Fibroblast of lung (primary cell): ENCODE measurements at regions not wholly inside any gene's neighbourhood (a gene's known extent, or its start where the extent isn't known, plus 50 kb on each side); places are given as distances from the start of the nearest gene placed in this dataset.

Source experiments
- DNase-seq, 2 donors: peaks; one replicate each; pipeline versions ENCODE4 v3.0.0 to v3.0.0-alpha.2; 2010; ENCODE audit warnings: low read depth in 2 of 2
- H2AFZ ChIP-seq: 2 replicates; pipeline ENCODE4 v1.5.1; 2012; ENCODE audit warnings: low read length, control low read depth, inconsistent platforms
- H3K27ac ChIP-seq: 2 replicates; pipeline ENCODE4 v1.5.1; 2011; ENCODE audit warnings: low read length, control low read depth; ENCODE audit not compliant: insufficient read depth
- H3K27me3 ChIP-seq: 2 replicates; pipeline ENCODE4 v1.5.1; 2011; ENCODE audit warnings: mild to moderate bottlenecking, low read length; ENCODE audit not compliant: control insufficient read depth, insufficient read depth
- H3K36me3 ChIP-seq: 2 replicates; pipeline ENCODE4 v1.5.1; 2011; ENCODE audit warnings: low read length; ENCODE audit not compliant: control insufficient read depth, insufficient read depth
- H3K4me1 ChIP-seq: 2 replicates; pipeline ENCODE4 v1.5.1; 2011; ENCODE audit warnings: low read length; ENCODE audit not compliant: control insufficient read depth, insufficient read depth; ENCODE audit errors: extremely low read depth
- H3K4me2 ChIP-seq: 2 replicates; pipeline ENCODE4 v1.5.1; 2011; ENCODE audit warnings: low read length, control low read depth; ENCODE audit not compliant: insufficient read depth; ENCODE audit errors: extremely low read depth
- H3K4me3 ChIP-seq, 4 experiments: fragments of 200-600 bp in 1 of 4; sonication (generic) in 1 of 4; replicated peaks in 1 of 4; 2 replicates each; pipeline ENCODE4 v1.5.1; 2011 to 2016; ENCODE audit warnings: low read length in 4 of 4, low read depth in 3 of 4, mild to moderate bottlenecking in 3 of 4, control low read depth in 2 of 4, inconsistent platforms in 1 of 4, mixed read lengths in 1 of 4; ENCODE audit not compliant: insufficient read depth in 1 of 4; ENCODE audit errors: control extremely low read depth in 1 of 4
- H3K79me2 ChIP-seq: 2 replicates; pipeline ENCODE4 v1.5.1; 2012; ENCODE audit warnings: mild to moderate bottlenecking, low read length, inconsistent platforms; ENCODE audit not compliant: control insufficient read depth, insufficient read depth
- H3K9ac ChIP-seq: 2 replicates; pipeline ENCODE4 v1.5.1; 2011; ENCODE audit warnings: mild to moderate bottlenecking, low read length, control low read depth; ENCODE audit not compliant: insufficient read depth
- H3K9me3 ChIP-seq: 2 replicates; pipeline ENCODE4 v1.5.1; 2012; ENCODE audit warnings: low read depth, low read length; ENCODE audit not compliant: control insufficient read depth, insufficient read depth
- H4K20me1 ChIP-seq: 2 replicates; pipeline ENCODE4 v1.5.1; 2011; ENCODE audit warnings: low read length; ENCODE audit not compliant: control insufficient read depth, insufficient read depth; ENCODE audit errors: extremely low read depth
- CTCF ChIP-seq, 2 donors: IDR thresholded peaks in 1 of 2; conservative IDR thresholded peaks in 1 of 2; 1 replicate in 1 of 2; 2 replicates in 1 of 2; pipeline ENCODE4 v1.5.1; 2011 to 2012; ENCODE audit warnings: low read length in 2 of 2, control low read depth in 1 of 2, inconsistent platforms in 1 of 2, low read depth in 1 of 2, mild to moderate bottlenecking in 1 of 2
- EZH2 ChIP-seq: IDR thresholded peaks from 2 replicates; pipeline ENCODE4 v1.5.1; 2012; ENCODE audit warnings: low read length, control low read depth, mild to moderate bottlenecking; ENCODE audit errors: missing control alignments

DNA sequence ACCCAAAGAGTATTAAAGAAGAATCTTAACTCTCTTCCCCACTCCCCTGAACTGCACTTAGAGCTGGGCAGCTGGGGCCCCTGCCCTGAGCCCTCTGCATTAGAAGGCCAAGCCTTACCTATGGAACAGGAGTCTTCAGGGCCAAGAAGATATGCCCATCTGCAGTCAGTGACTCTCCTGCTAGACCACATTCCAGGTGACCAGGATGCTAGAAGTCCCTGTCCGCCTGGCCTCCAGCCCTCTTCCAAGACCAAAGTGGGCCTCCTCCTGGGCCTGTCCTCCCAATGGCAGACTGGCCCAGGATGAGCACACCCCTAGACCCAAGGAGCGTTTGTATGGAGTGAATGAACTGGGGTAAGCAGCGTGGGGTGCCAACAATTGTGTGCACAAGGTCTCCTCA lies 259.1 kb downstream of the LY86 start:
- no peak overlapping the region for H2AFZ ChIP-seq
- no peaks in the 10 kb centered on the region for H3K9me3 ChIP-seq
- H3K4me1 ChIP-seq: no peaks in the 10 kb centered on the region
- no peak overlapping the region for H3K4me3 ChIP-seq
- no peaks in the 10 kb centered on the region for H4K20me1 ChIP-seq
- H3K27me3 ChIP-seq: no peaks in the 10 kb centered on the region
- no peaks in the 10 kb centered on the region for H3K79me2 ChIP-seq
- no peak overlapping the region for H3K27ac ChIP-seq
- no peak for TF ChIP-seq CTCF (conservative IDR thresholded peaks at IDR 0.05 in 1 of 2, IDR thresholded peaks at IDR 0.05 in 1 of 2; ENCODE audit: low read depth in 1 of 2, low read length in 2 of 2)
- no peak for TF ChIP-seq EZH2
- no peak overlapping the region for H3K4me2 ChIP-seq
- no peaks in the 10 kb centered on the region for H3K36me3 ChIP-seq
- no peak overlapping the region for H3K9ac ChIP-seq
- no peak for DNase-seq

- H3K9ac ChIP-seq: no peak overlapping the region
- no peaks in the 10 kb centered on the region for H3K9me3 ChIP-seq
- peak overlapping the region; percentile 29 for H3K27ac ChIP-seq
- H2AFZ ChIP-seq: peak overlapping the region; percentile 17
- no peaks in the 10 kb centered on the region for H4K20me1 ChIP-seq
- no peaks in the 10 kb centered on the region for H3K27me3 ChIP-seq
- no peaks in the 10 kb centered on the region for H3K36me3 ChIP-seq
- no peak overlapping the region for H3K4me3 ChIP-seq
- H3K4me1 ChIP-seq: peaks cover 3% of the 10 kb centered on the region
- H3K4me2 ChIP-seq: peak overlapping the region; percentile 54
- peak; percentile 94 to 99 for DNase-seq
- no peak for TF ChIP-seq EZH2
- no peak for TF ChIP-seq CTCF (conservative IDR thresholded peaks at IDR 0.05 in 1 of 2, IDR thresholded peaks at IDR 0.05 in 1 of 2; ENCODE audit: low read depth in 1 of 2, low read length in 2 of 2)
- no peaks in the 10 kb centered on the region for H3K79me2 ChIP-seq
Measured at GRCh38 chr6:6851059-6851948, 256.5 kb upstream of the RREB1 start.

- H3K27ac ChIP-seq: no peak overlapping the region
- no peaks in the 10 kb centered on the region for H3K27me3 ChIP-seq
- no peak overlapping the region for H3K4me2 ChIP-seq
- H3K4me1 ChIP-seq: peaks cover 6% of the 10 kb centered on the region
- no peak overlapping the region for H2AFZ ChIP-seq
- TF ChIP-seq CTCF (conservative IDR thresholded peaks at IDR 0.05 in 1 of 2, IDR thresholded peaks at IDR 0.05 in 1 of 2; ENCODE audit: low read depth in 1 of 2, low read length in 2 of 2) (no peak), EZH2 (no peak)
- DNase-seq: no peak
- no peak overlapping the region for H3K4me3 ChIP-seq
- no peaks in the 10 kb centered on the region for H3K79me2 ChIP-seq
- no peaks in the 10 kb centered on the region for H3K36me3 ChIP-seq
- no peaks in the 10 kb centered on the region for H3K9me3 ChIP-seq
- no peaks in the 10 kb centered on the region for H4K20me1 ChIP-seq
- no peak overlapping the region for H3K9ac ChIP-seq
Measured at GRCh38 chr6:6851949-6852261, 255.9 kb upstream of the RREB1 start.
